Panc1 (cell line): ENCODE measurements at regions not wholly inside any gene's neighbourhood (a gene's known extent, or its start where the extent isn't known, plus 50 kb on each side); places are given as distances from the start of the nearest gene placed in this dataset.

Source experiments
- ATAC-seq: fragments of 200-7000 bp; cut with Tn5 transposase; 2 replicates; pipeline ENCODE4 v1.9.1; 2020; ENCODE audit warnings: mild to moderate bottlenecking, moderate library complexity
- BruUV-seq: library from RNA; stranded (reverse); fragments of 400-500 nt; replicated peaks from 2 replicates; lab custom pipeline; 2021; lab: Mats Ljungman, UMichigan
- CTCF ChIA-PET: fragments of 300-600 bp; sonication (Branson Sonifier 250); formaldehyde crosslinking; loops from one replicate; lab custom pipeline; 2022; ENCODE audit warnings: antibody characterized with exemption; lab: Charles Lee
- POLR2A ChIA-PET: fragments of 300-600 bp; sonication (Branson Sonifier 250); formaldehyde crosslinking; loops from one replicate; lab custom pipeline; 2022; ENCODE audit warnings: antibody characterized with exemption; lab: Charles Lee
- DNase-seq: peaks from one replicate; pipeline ENCODE4 v3.0.0-alpha.2; 2010; ENCODE audit warnings: low read depth, low spot score
- H3K27ac ChIP-seq: 2 replicates; pipeline ENCODE4 v1.5.1; 2011; ENCODE audit warnings: mild to moderate bottlenecking, low read length, inconsistent platforms
- H3K27me3 ChIP-seq: fragments of 200-500 bp; sonication (Bioruptor generic); 2 replicates; pipeline ENCODE4 v1.6.0; 2014; ENCODE audit warnings: low read length, inconsistent platforms; ENCODE audit not compliant: control insufficient read depth, insufficient read depth
- H3K36me3 ChIP-seq: fragments of 200-500 bp; sonication (Bioruptor generic); 2 replicates; pipeline ENCODE4 v1.5.1; 2014; ENCODE audit warnings: inconsistent platforms, mild to moderate bottlenecking, low read length, moderate library complexity; ENCODE audit not compliant: control insufficient read depth, insufficient read depth
- H3K4me1 ChIP-seq: 2 replicates; pipeline ENCODE4 v1.5.1; 2011; ENCODE audit warnings: inconsistent platforms, mild to moderate bottlenecking, low read length, moderate library complexity; ENCODE audit not compliant: control insufficient read depth, insufficient read depth
- H3K4me3 ChIP-seq, 2 experiments: 2 replicates each; pipeline ENCODE4 v1.5.1; 2011 to 2012; ENCODE audit warnings: low read depth in 2 of 2, low read length in 2 of 2, mild to moderate bottlenecking in 2 of 2, inconsistent platforms in 1 of 2, moderate library complexity in 1 of 2
- H3K9me3 ChIP-seq: fragments of 200-500 bp; sonication (Bioruptor generic); 2 replicates; pipeline ENCODE4 v1.5.1; 2014; ENCODE audit warnings: low read depth, mild to moderate bottlenecking, inconsistent platforms, low read length, moderate library complexity; ENCODE audit not compliant: control insufficient read depth, insufficient read depth
- POLR2AphosphoS5 ChIP-seq: IDR thresholded peaks from 2 replicates; pipeline ENCODE4 v1.6.1; 2012; ENCODE audit warnings: mild to moderate bottlenecking, low read depth, low read length, moderate library complexity
- SIN3A ChIP-seq: IDR thresholded peaks from 2 replicates; pipeline ENCODE4 v1.6.1; 2012; ENCODE audit warnings: low read depth, mild to moderate bottlenecking, low read length, moderate library complexity, borderline replicate concordance; ENCODE audit not compliant: insufficient read depth
- TCF7L2 ChIP-seq: IDR thresholded peaks from 2 replicates; pipeline ENCODE4 v1.6.1; 2011; ENCODE audit warnings: mild to moderate bottlenecking, low read depth, low read length, inconsistent platforms
- in situ Hi-C: cut with HindIII; loops from 2 replicates; pipeline ENCODE4 v1.10.0; 2016; ENCODE audit warnings: low sequenced_read_pairs, low pct_unique_long_range_greater_than_20kb
- intact Hi-C: fragments of 100-400 bp; cut with micrococcal nuclease; formaldehyde crosslinking; loops from one replicate; pipeline ENCODE4 v1.10.0; 2022; ENCODE audit not compliant: unreplicated experiment
- TF ChIP-seq, protein P1 (sequence below): fragments of 450-650 bp; IDR thresholded peaks from 2 replicates; pipeline ENCODE4 v1.5.1; 2017; ENCODE audit warnings: mild to moderate bottlenecking
- TF ChIP-seq, protein P2 (sequence below), 2 experiments: IDR thresholded peaks; 2 replicates each; pipeline ENCODE4 v1.6.1; 2011 to 2012; ENCODE audit warnings: low read depth in 2 of 2, control low read depth in 1 of 2, low read length in 1 of 2, mild to moderate bottlenecking in 1 of 2, moderate library complexity in 1 of 2; ENCODE audit not compliant: insufficient read depth in 1 of 2

DNA sequence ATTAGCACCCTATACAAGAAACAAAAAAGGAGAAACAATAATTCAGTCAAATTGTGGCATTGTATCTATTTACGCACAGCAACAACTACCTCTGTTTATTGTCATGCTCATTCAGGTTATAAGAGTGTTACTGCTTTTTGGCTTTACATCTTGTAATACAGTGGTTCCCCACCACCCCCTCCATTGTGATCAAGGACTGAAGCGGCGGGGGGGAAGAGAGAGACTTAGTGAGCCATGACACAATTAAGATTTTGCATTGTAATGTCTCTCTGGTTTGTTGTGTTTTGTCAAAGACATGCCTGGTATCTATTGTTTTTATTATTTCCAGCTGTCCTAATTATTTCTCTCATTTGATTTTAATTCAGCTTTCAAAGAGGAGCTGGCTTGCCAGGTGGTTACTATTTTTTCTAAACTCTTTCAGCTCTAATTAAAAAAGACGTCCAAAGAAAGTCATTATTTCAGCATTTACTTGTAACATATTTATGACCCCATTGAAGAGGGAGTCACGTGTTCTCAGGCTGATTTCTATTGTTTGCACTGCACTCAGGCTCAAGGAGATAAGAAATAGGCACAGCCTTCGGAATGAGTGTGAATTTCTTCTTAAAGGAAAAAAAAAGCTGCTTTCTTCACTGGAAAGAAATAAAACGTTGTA is 234.4 kb upstream of the TBL1XR1 start:
- ChIA-PET POLR2A (interaction anchor here (0.6 kb wide), 1 partner anchor 221 kb away, joined by 3 read pairs; no protein-coding TSS in a partner anchor), CTCF (no interaction called here)
- no peaks in the 10 kb centered on the region for H3K36me3 ChIP-seq
- in situ Hi-C loops: no loop called here
- H3K9me3 ChIP-seq: no peaks in the 10 kb centered on the region; the same call in 1 of the 2 replicates
- ATAC-seq (no peak), DNase-seq (no peak)
- peaks cover 10% of the 10 kb centered on the region; the same call in 1 of the 2 replicates for H3K4me1 ChIP-seq
- peak overlapping the region; percentile 36; the same call in 1 of the 2 replicates for H3K27ac ChIP-seq
- no peak for TF ChIP-seq POLR2AphosphoS5
- TF ChIP-seq, protein P1, sequence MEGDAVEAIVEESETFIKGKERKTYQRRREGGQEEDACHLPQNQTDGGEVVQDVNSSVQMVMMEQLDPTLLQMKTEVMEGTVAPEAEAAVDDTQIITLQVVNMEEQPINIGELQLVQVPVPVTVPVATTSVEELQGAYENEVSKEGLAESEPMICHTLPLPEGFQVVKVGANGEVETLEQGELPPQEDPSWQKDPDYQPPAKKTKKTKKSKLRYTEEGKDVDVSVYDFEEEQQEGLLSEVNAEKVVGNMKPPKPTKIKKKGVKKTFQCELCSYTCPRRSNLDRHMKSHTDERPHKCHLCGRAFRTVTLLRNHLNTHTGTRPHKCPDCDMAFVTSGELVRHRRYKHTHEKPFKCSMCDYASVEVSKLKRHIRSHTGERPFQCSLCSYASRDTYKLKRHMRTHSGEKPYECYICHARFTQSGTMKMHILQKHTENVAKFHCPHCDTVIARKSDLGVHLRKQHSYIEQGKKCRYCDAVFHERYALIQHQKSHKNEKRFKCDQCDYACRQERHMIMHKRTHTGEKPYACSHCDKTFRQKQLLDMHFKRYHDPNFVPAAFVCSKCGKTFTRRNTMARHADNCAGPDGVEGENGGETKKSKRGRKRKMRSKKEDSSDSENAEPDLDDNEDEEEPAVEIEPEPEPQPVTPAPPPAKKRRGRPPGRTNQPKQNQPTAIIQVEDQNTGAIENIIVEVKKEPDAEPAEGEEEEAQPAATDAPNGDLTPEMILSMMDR: no peak
- TF ChIP-seq TCF7L2: no peak
- TF ChIP-seq, protein P2, sequence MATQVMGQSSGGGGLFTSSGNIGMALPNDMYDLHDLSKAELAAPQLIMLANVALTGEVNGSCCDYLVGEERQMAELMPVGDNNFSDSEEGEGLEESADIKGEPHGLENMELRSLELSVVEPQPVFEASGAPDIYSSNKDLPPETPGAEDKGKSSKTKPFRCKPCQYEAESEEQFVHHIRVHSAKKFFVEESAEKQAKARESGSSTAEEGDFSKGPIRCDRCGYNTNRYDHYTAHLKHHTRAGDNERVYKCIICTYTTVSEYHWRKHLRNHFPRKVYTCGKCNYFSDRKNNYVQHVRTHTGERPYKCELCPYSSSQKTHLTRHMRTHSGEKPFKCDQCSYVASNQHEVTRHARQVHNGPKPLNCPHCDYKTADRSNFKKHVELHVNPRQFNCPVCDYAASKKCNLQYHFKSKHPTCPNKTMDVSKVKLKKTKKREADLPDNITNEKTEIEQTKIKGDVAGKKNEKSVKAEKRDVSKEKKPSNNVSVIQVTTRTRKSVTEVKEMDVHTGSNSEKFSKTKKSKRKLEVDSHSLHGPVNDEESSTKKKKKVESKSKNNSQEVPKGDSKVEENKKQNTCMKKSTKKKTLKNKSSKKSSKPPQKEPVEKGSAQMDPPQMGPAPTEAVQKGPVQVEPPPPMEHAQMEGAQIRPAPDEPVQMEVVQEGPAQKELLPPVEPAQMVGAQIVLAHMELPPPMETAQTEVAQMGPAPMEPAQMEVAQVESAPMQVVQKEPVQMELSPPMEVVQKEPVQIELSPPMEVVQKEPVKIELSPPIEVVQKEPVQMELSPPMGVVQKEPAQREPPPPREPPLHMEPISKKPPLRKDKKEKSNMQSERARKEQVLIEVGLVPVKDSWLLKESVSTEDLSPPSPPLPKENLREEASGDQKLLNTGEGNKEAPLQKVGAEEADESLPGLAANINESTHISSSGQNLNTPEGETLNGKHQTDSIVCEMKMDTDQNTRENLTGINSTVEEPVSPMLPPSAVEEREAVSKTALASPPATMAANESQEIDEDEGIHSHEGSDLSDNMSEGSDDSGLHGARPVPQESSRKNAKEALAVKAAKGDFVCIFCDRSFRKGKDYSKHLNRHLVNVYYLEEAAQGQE (IDR thresholded peaks at IDR 0.05; ENCODE audit: insufficient read depth in 1 of 2, low read depth in 2 of 2, low read length in 1 of 2): no peak
- TF ChIP-seq SIN3A: no peak
- no TSS peak for BruUV-seq
- no peaks in the 10 kb centered on the region for H3K27me3 ChIP-seq
- intact Hi-C loops: no loop called here
- H3K4me3 ChIP-seq: no peak overlapping the region

DNA sequence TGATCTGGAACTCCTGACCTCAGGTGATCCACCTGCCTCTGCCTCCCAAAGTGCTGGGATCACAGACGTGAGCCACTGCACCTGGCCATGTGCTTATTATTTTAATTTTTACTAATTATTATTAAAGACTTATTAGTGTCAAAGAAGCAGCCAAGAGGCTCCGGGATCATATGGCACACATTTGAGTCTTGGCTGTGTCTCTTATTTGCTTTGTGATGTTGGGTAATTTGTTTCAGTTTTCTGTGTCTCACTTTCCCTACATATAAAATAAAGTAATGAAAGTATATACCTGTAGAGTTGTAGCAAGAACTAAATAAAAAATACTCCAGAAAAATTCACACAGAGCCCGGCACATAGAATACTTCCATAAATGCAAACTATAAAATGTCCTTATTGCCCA is 238.0 kb upstream of the TBL1XR1 start:
- no peak for DNase-seq
- Histone ChIP-seq H3K9me3 (no peaks in the 10 kb centered on the region), H3K4me3 (no peak overlapping the region), H3K27ac (no peak overlapping the region), H3K36me3 (no peaks in the 10 kb centered on the region), H3K27me3 (no peaks in the 10 kb centered on the region), H3K4me1 (peaks cover 5% of the 10 kb centered on the region; the same call in 1 of the 2 replicates)
- ChIA-PET CTCF (no interaction called here), POLR2A (no interaction called here)
- ATAC-seq: no peak
- in situ Hi-C loops: no loop called here
- intact Hi-C loops: no loop called here
- no peak for TF ChIP-seq SIN3A
- TF ChIP-seq POLR2AphosphoS5: no peak
- TF ChIP-seq, protein P1: no peak
- TF ChIP-seq TCF7L2: no peak
- TF ChIP-seq, protein P2 (IDR thresholded peaks at IDR 0.05; ENCODE audit: insufficient read depth in 1 of 2, low read depth in 2 of 2, low read length in 1 of 2): no peak
- BruUV-seq: no TSS peak
